ENCODE measurements at regions not wholly inside any gene's neighbourhood (a gene's known extent, or its start where the extent isn't known, plus 50 kb on each side); places are given as distances from the start of the nearest gene placed in this dataset.

DNA sequence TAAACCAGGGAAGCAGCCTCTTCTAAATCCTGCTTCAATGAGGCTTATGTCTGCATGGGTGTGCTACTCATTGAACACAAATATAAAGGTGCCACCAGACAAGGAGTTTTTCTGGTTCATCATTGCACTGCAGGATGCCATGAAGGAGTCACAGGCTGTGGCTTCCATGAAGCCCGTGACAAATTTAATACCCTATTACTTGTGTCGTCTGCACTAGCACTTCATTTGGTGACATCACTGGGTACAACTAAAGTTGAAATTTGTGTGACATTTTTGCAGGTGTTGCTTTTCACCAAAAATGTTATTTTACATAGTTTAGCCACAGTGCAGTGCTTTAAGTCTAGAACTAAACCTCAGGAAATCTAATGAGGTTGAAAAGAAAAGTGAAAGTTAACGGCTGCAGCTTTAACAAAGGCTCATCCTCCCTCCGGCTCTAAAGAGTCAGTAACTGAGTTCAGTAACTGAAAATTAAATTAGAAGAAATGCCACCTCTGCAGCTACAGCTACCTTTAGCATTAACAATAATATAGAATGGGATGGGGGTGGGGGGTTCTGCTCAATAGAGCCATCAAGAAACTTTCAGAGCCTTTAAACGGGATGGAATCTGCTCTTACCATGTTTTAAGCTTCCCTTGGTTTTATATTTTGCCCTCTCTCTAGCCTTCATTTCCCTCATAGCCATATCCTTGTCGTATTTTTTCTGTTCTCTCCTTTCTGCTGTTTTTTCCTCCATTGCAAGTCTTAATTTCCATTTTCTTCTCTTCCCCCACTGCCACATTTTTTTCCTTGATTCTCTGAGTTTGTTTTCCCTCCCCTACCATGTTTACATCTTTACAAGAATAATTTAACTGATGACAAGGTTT is 233.8 kb upstream of the TMEM161B start:
- TF ChIP-seq POLR2A (IDR thresholded peaks at IDR 0.05) = no peak
- TF ChIP-seq, protein P1, sequence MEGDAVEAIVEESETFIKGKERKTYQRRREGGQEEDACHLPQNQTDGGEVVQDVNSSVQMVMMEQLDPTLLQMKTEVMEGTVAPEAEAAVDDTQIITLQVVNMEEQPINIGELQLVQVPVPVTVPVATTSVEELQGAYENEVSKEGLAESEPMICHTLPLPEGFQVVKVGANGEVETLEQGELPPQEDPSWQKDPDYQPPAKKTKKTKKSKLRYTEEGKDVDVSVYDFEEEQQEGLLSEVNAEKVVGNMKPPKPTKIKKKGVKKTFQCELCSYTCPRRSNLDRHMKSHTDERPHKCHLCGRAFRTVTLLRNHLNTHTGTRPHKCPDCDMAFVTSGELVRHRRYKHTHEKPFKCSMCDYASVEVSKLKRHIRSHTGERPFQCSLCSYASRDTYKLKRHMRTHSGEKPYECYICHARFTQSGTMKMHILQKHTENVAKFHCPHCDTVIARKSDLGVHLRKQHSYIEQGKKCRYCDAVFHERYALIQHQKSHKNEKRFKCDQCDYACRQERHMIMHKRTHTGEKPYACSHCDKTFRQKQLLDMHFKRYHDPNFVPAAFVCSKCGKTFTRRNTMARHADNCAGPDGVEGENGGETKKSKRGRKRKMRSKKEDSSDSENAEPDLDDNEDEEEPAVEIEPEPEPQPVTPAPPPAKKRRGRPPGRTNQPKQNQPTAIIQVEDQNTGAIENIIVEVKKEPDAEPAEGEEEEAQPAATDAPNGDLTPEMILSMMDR (IDR thresholded peaks at IDR 0.05) = no peak

All from thyroid gland (tissue), 4 donors.